ENCODE measurements at regions not wholly inside any gene's neighbourhood (a gene's known extent, or its start where the extent isn't known, plus 50 kb on each side); places are given as distances from the start of the nearest gene placed in this dataset.
"Not testable (repeated sequence)": the region's sequence is repeated elsewhere in the genome, so short reads cannot be mapped to it uniquely, and the experiment has no call there.

- Mint-ChIP-seq H3K27ac (no peak overlapping the region), H3K9me3 (peaks cover 34% of the 10 kb centered on the region), H3K4me3 (no peak overlapping the region), H3K4me1 (ENCODE audit: low read depth) (peaks cover 38% of the 10 kb centered on the region), H3K36me3 (peaks cover 12% of the 10 kb centered on the region), H3K27me3 (no peaks in the 10 kb centered on the region)
- DNase-seq, result peak; percentile 17
- POLR2A ChIA-PET, result interaction anchor here (1.0 kb wide), 1 partner anchor 14 kb away, joined by 3 read pairs; no protein-coding TSS in a partner anchor
- intact Hi-C loops (cut with micrococcal nuclease), result no loop called here
- CTCF ChIA-PET, result interaction anchor here (0.8 to 1.0 kb wide), 2 partner anchors 11 to 100 kb away, joined by 3 read pairs; no protein-coding TSS in a partner anchor
Observed at GRCh38 chr13:48831248-48831647, 144.5 kb upstream of the FNDC3A start.

DNA sequence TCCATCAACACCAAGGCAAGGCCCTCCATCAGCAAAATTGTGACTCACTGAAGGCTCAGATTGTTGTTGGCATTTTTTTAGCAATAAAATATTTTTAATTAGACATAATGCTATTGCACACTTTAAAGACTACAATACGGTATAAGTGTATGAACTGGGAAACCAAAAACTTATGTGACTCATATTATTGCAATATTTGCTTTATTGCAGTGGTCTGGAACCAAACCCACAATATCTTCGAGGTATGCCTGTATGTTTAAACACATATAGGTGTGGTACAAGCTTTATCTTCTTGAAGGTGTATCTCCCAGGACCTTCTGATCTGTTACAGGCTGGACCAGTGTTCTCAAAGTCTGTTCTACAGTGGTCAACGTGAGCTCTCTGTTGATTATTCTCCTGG, 142.3 kb upstream of the FNDC3A start:
- Mint-ChIP-seq H3K4me3 (no peak overlapping the region), H3K4me1 (ENCODE audit: low read depth) (peaks cover 25% of the 10 kb centered on the region), H3K36me3 (peaks cover 2% of the 10 kb centered on the region), H3K9me3 (peaks cover 17% of the 10 kb centered on the region), H3K27ac (no peak overlapping the region), H3K27me3 (no peaks in the 10 kb centered on the region)
- CTCF ChIA-PET, result no interaction called here
- no peak for DNase-seq
- POLR2A ChIA-PET, result no interaction called here
- intact Hi-C loops (cut with micrococcal nuclease), result no loop called here

DNA sequence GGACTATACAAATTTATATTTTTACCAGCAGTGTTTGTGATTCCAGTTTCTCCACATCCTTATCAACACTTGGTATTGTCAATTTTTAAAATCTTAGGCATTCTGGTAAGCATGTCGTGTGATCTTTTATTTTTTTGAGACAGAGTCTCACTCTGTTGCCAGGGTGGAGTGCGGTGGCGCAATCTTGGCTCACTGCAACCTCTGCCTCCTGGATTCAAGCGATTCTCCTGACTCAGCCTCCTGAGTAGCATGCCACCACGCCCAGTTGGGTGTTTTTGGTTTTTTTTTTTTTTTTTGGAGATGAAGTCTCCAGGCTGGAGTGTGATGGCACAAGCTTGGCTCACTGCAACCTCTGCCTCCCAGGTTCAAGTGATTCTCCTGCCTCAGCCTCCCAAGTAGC, 140.4 kb upstream of the FNDC3A start:
- CTCF ChIA-PET, H3K4me3 Mint-ChIP-seq, H3K27ac Mint-ChIP-seq: not testable (repeated sequence)

DNA sequence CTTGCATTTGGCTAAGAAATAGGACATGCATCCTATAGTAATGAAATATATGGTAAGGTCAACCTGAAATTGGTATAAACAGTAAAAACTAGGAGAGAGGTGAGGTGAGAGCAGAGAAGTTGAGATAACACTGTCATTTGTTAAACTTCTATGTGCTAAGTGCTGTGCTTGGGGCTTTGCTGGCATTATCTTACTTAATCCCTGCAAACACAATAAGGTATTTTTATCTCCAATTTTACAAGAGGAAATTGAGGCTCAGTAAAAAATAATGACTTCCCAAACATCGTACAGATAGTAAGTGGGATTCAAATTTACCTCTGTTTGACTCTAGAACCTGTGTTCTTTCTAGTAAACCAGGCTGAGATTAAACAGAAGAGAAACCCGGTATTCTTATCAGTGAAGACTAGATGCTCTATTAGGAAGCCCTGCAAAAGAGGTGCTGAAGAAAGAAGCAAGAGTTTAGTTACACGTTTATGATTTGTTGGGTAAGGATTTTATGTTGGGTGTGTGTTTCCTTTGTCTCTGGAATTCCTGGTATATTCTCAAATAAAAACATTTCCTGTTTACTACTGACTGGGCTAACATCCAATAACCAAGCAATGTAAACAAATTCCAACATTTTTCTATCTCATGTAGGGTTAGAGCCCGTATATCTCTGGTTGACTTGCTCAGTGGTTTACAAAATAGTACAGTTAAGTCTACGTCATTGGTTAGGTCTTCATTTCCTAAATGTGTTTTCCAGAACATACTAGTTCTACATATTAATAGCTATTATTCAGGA, 137.3 kb upstream of the FNDC3A start:
- ChIA-PET CTCF (no interaction called here), POLR2A (no interaction called here)
- Mint-ChIP-seq H3K27me3 (peaks cover 3% of the 10 kb centered on the region), H3K4me3 (no peak overlapping the region), H3K4me1 (ENCODE audit: low read depth) (no peaks in the 10 kb centered on the region), H3K36me3 (peaks cover 2% of the 10 kb centered on the region), H3K9me3 (peaks cover 8% of the 10 kb centered on the region), H3K27ac (no peak overlapping the region)
- intact Hi-C loops (cut with micrococcal nuclease), result no loop called here
- DNase-seq, result no peak

More for the DNA sequence above, 140.4 kb upstream of the FNDC3A start:
- peaks cover 17% of the 10 kb centered on the region for H3K9me3 Mint-ChIP-seq
- H3K4me1 Mint-ChIP-seq (ENCODE audit: low read depth); intact Hi-C loops (cut with micrococcal nuclease); POLR2A ChIA-PET; H3K36me3 Mint-ChIP-seq; H3K27me3 Mint-ChIP-seq; DNase-seq: not testable (repeated sequence)

- H3K27me3 Mint-ChIP-seq, result peaks cover 3% of the 10 kb centered on the region
- intact Hi-C loops (cut with micrococcal nuclease), result no loop called here
- H3K9me3 Mint-ChIP-seq, result peaks cover 3% of the 10 kb centered on the region
- H3K4me3 Mint-ChIP-seq, result no peak overlapping the region
- CTCF ChIA-PET, result no interaction called here
- no peak for DNase-seq
- H3K27ac Mint-ChIP-seq, result no peak overlapping the region
- no peaks in the 10 kb centered on the region for H3K4me1 Mint-ChIP-seq (ENCODE audit: low read depth)
- H3K36me3 Mint-ChIP-seq, result peaks cover 2% of the 10 kb centered on the region
- POLR2A ChIA-PET, result no interaction called here
Observed at GRCh38 chr13:48839171-48839570, 136.5 kb upstream of the FNDC3A start.

- peaks cover 2% of the 10 kb centered on the region for H3K36me3 Mint-ChIP-seq
- DNase-seq, result no peak
- no peak overlapping the region for H3K27ac Mint-ChIP-seq
- H3K27me3 Mint-ChIP-seq, result peaks cover 3% of the 10 kb centered on the region
- intact Hi-C loops (cut with micrococcal nuclease), result no loop called here
- ChIA-PET POLR2A (no interaction called here), CTCF (interaction anchor here (1.0 kb wide), 1 partner anchor 8 kb away, joined by 3 read pairs; no protein-coding TSS in a partner anchor)
- H3K9me3 Mint-ChIP-seq, result peaks cover 3% of the 10 kb centered on the region
- no peak overlapping the region for H3K4me3 Mint-ChIP-seq
- H3K4me1 Mint-ChIP-seq (ENCODE audit: low read depth), result no peaks in the 10 kb centered on the region
Observed at GRCh38 chr13:48840366-48840765, 135.3 kb upstream of the FNDC3A start.

DNA sequence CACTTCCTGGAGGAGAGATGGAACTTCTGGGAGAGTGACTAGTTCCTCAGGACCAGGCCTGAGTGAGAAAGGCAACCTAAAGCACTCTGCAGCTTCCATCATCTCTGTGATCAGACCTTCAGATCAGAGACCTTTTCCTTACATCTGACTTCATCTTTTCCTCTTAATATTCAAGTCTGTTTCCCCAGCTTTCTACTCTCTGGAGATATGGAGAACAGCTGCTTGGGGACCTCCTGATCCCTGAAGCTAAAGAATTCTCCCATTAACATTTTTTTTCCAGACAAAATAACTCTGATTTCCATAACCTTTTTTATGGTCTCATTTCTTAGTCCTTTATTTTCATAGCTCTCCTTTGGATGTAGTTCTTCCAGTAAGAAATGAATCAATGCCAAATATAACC, 133.4 kb upstream of the FNDC3A start:
- no peaks in the 10 kb centered on the region for H3K36me3 Mint-ChIP-seq
- ChIA-PET CTCF (interaction anchor here (0.6 to 1.0 kb wide), 3 partner anchors 8 to 263 kb away, joined by 3 to 4 read pairs (median 3); no protein-coding TSS in a partner anchor), POLR2A (no interaction called here)
- H3K4me1 Mint-ChIP-seq (ENCODE audit: low read depth), result no peaks in the 10 kb centered on the region
- no peak overlapping the region for H3K27ac Mint-ChIP-seq
- H3K4me3 Mint-ChIP-seq, result no peak overlapping the region
- H3K9me3 Mint-ChIP-seq, result no peaks in the 10 kb centered on the region
- DNase-seq, result no peak
- H3K27me3 Mint-ChIP-seq, result peaks cover 3% of the 10 kb centered on the region
- intact Hi-C loops (cut with micrococcal nuclease), result no loop called here

DNA sequence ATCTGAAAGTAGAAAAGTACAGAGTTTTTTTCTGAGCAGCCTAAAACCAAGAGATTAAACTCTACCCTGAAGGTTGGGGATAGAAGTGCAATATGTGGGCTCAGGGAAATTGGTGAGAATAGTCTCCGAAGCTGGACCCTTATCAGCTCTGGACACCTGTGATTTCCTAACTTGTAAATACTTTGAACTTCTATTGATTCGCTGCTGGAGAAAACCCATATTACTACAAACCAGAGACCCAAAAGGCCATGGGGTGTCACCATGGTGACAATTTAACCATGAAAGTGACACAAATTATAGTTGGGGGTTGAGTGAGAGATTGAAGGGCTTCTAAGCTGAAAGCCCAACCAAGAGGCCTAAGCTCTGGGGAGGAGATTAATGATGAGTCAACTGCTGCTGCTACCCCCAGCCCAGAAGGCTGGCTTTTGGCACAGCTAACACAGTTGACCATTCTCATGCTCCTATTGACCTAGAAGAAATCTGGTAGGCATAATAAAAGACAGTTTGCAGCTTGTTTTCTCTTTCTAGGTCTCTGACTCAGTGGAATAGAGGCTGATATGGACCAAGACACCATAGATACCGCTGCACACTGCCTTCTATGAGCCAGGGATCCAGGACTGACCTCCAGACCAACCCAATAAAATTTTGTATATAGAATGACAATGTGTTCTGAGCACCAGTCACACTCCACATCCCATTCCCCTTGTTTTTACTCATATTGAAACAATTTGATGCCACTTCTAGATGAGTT, 131.9 kb upstream of the FNDC3A start:
- H3K4me3 Mint-ChIP-seq, result no peak overlapping the region
- CTCF ChIA-PET, result no interaction called here
- POLR2A ChIA-PET, result no interaction called here
- H3K27ac Mint-ChIP-seq, result no peak overlapping the region
- no peaks in the 10 kb centered on the region for H3K9me3 Mint-ChIP-seq
- no peaks in the 10 kb centered on the region for H3K36me3 Mint-ChIP-seq
- intact Hi-C loops (cut with micrococcal nuclease), result no loop called here
- no peaks in the 10 kb centered on the region for H3K4me1 Mint-ChIP-seq (ENCODE audit: low read depth)
- no peak for DNase-seq
- peaks cover 3% of the 10 kb centered on the region for H3K27me3 Mint-ChIP-seq

DNA sequence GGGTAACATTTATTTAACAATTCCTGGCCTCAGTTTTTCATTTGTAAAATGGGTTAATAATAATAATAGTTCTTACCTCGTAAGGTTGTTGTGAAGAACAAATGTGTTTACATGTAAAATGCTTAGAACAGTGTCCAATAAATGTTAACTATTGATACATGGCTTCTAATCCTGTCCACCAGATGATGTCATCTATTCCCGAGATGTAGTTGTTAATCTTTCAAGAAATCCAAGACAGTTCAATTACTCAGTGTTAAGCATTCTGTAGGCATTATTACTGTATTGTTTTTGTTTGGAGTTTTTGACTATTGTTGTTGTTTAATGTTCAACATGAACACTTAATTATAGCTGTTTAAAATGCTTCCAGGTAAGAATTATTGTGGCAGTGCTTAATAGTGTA, 131.0 kb upstream of the FNDC3A start:
- Mint-ChIP-seq H3K27me3 (peaks cover 3% of the 10 kb centered on the region), H3K27ac (no peak overlapping the region), H3K4me3 (no peak overlapping the region), H3K9me3 (no peaks in the 10 kb centered on the region), H3K36me3 (no peaks in the 10 kb centered on the region), H3K4me1 (ENCODE audit: low read depth) (no peaks in the 10 kb centered on the region)
- ChIA-PET POLR2A (no interaction called here), CTCF (no interaction called here)
- intact Hi-C loops (cut with micrococcal nuclease), result no loop called here
- no peak for DNase-seq

GRCh38 chr13:48849515-48849914, 126.2 kb upstream of the FNDC3A start:
- H3K4me3 Mint-ChIP-seq, result no peak overlapping the region
- no peak overlapping the region for H3K27ac Mint-ChIP-seq
- H3K27me3 Mint-ChIP-seq, result peaks cover 6% of the 10 kb centered on the region
- ChIA-PET CTCF (no interaction called here), POLR2A (no interaction called here)
- H3K9me3 Mint-ChIP-seq, result no peaks in the 10 kb centered on the region
- no peaks in the 10 kb centered on the region for H3K36me3 Mint-ChIP-seq
- no peak for DNase-seq
- intact Hi-C loops (cut with micrococcal nuclease), result no loop called here
- H3K4me1 Mint-ChIP-seq (ENCODE audit: low read depth), result peaks cover 27% of the 10 kb centered on the region

DNA sequence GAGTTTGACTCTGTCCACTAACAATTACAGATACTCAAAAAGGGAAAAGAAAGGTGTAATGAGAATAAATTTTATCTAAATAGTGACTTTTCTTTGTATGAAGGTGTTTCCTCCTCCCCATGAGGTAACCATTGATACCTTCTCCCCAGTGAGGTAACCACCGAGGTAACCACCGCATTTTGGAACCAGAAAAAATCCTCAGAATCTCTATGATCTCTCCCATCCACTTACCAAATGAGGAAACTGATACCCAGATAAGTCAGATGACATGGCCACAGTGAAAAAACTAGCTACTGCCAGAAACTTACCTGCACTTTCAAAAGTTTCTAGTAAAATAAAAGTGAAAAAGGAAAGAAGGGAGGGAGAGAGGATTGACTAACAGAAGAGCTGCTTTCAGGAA, 124.0 kb upstream of the FNDC3A start:
- Mint-ChIP-seq H3K27ac (no peak overlapping the region), H3K4me3 (no peak overlapping the region), H3K4me1 (ENCODE audit: low read depth) (peaks cover 27% of the 10 kb centered on the region), H3K27me3 (peaks cover 6% of the 10 kb centered on the region), H3K36me3 (no peaks in the 10 kb centered on the region), H3K9me3 (no peaks in the 10 kb centered on the region)
- intact Hi-C loops (cut with micrococcal nuclease), result loop anchor here (2.0 kb wide), 2 partner anchors 41 to 47 kb away; no protein-coding TSS in a partner anchor
- no peak for DNase-seq
- ChIA-PET POLR2A (interaction anchor here (0.8 to 3.4 kb wide), 3 partner anchors 28 to 617 kb away, joined by 3 to 17 read pairs (median 3); no protein-coding TSS in a partner anchor), CTCF (interaction anchor here (1.0 kb wide), 1 partner anchor 30 kb away, joined by 3 read pairs; no protein-coding TSS in a partner anchor)

DNA sequence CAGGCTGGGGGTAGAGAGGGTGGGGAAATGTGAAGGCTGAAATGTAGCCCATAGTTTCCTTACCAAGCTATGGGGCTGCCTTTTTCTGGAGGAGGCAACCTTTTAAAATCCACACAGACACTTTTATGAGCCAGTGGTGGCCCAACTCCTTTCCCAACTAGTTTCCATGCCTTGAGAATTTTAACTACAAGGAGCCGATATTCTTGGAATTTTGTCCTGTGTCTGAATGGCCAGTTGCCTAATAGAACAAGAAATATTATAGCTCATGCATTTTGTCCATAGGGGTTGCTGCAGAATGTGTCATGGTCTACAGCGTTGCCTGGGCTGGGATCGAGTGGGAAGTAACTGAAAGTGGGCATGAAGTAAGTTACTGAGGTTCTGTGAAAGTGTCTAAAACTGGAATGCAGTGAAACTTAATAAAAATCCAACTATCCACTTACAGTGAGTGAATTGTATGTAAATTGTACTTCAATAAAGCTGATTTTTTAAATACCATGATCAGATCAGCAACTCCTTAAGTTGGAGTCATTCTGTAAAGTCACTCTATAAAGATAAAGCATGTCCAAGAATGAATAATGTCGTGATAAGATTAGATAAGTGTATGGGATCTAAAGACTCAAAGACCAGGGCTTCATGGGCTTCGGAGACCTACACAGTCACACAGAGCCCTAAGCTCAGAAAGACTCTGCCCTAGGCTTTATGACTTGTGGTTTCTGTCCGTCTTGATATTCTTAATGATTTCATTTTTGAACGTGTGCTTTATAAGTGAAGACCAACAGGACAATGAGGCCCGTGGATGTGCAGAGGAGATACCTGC, 122.6 kb upstream of the FNDC3A start:
- ChIA-PET CTCF (no interaction called here), POLR2A (interaction anchor here (3.4 kb wide), 1 partner anchor 31 kb away, joined by 17 read pairs; no protein-coding TSS in a partner anchor)
- H3K27me3 Mint-ChIP-seq, result peaks cover 6% of the 10 kb centered on the region
- no peak for DNase-seq
- no peak overlapping the region for H3K27ac Mint-ChIP-seq
- peaks cover 31% of the 10 kb centered on the region for H3K4me1 Mint-ChIP-seq (ENCODE audit: low read depth)
- intact Hi-C loops (cut with micrococcal nuclease), result loop anchor here (1.0 to 2.0 kb wide), 3 partner anchors 31 to 48 kb away; no protein-coding TSS in a partner anchor
- H3K36me3 Mint-ChIP-seq, result no peaks in the 10 kb centered on the region
- H3K4me3 Mint-ChIP-seq, result no peak overlapping the region
- no peaks in the 10 kb centered on the region for H3K9me3 Mint-ChIP-seq
